ENCODE measurements at regions not wholly inside any gene's neighbourhood (a gene's known extent, or its start where the extent isn't known, plus 50 kb on each side); places are given as distances from the start of the nearest gene placed in this dataset.

DNA sequence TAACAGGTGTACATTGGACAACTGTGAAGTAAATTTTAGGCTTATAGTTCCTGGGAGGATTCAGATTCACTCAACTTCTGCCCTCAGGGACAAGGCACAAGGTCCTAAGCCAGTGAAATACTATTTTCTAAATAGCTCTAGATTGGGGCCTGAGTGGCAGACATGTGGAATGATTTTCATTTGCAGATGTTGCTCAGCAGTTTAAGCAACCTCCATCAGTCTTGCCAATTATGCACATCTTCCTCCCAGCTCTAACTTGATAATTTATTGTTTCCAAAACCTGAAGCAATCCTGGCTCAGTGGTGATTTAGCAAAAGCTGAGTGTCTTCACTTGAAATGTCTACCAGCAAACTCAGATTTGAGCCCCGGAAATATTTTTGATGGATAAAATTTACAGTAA lies 116.2 kb downstream of the SCP2D1 start (continued):
- TF ChIP-seq CTBP2 (IDR thresholded peaks at IDR 0.05; ENCODE audit: borderline replicate concordance, insufficient read depth, insufficient read length, low read length), result no peak
- TF ChIP-seq YY1 (IDR thresholded peaks at IDR 0.05; ENCODE audit: low read depth, low read length), result no peak

Measured in H1 (cell line).